SK-N-MC (cell line): ENCODE measurements at regions not wholly inside any gene's neighbourhood (a gene's known extent, or its start where the extent isn't known, plus 50 kb on each side); places are given as distances from the start of the nearest gene placed in this dataset.

Source experiments
- EZH2 ChIP-seq: fragments of 200-600 bp; sonication (generic); IDR thresholded peaks from one replicate; pipeline ENCODE4 v1.6.1; 2017; ENCODE audit warnings: antibody characterized with exemption
- POLR2AphosphoS5 ChIP-seq: IDR thresholded peaks from 2 replicates; pipeline ENCODE4 v1.6.1; 2012; ENCODE audit warnings: mild to moderate bottlenecking, low read depth, low read length, borderline replicate concordance

- TF ChIP-seq POLR2AphosphoS5, result no peak
- no peak for TF ChIP-seq EZH2
These were observed 865.0 kb upstream of the CDH2 start for GRCh38 chr18:29041976-29042375.
